NCI-H510A treated with DMSO at 0.1 percent for 48 hours (cell line): ENCODE measurements at regions not wholly inside any gene's neighbourhood (a gene's known extent, or its start where the extent isn't known, plus 50 kb on each side); places are given as distances from the start of the nearest gene placed in this dataset.

Source experiments
- DNase-seq: peaks from one replicate; lab custom pipeline; 2025; lab: John Stamatoyannopoulos, UW

GRCh38 chr2:14684516-14684915, 52.0 kb downstream of the LRATD1 start:
- no peak for DNase-seq

GRCh38 chr2:14690926-14691325, 58.4 kb downstream of the LRATD1 start:
- no peak for DNase-seq

- peak; percentile 41 for DNase-seq
These were observed 61.4 kb downstream of the LRATD1 start for GRCh38 chr2:14693874-14694273.

- DNase-seq = no peak
These were observed 68.2 kb downstream of the LRATD1 start for GRCh38 chr2:14700753-14701152.

DNA sequence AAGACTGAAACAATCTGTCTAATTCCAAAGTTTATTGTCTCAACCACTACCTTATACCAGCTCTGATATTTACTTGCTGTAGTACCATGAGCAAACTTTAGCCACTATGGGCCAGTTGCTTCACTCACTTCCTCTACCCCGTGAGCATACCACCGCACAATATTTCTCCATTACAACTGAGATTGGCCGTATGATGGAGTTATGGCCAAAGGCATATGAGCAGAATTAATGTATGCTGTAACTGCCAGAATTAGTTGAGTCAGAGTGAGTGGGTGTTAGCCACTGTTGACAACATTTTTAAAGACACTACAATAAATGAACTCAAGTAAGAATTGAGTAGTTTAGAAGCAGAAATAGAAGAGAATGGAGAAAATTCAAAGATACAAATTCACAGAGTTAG, 69.7 kb downstream of the LRATD1 start:
- DNase-seq = no peak

- no peak for DNase-seq
These were observed 73.7 kb downstream of the LRATD1 start for GRCh38 chr2:14706201-14706600.

- DNase-seq = no peak
These were observed 79.6 kb downstream of the LRATD1 start for GRCh38 chr2:14712111-14712510.

DNA sequence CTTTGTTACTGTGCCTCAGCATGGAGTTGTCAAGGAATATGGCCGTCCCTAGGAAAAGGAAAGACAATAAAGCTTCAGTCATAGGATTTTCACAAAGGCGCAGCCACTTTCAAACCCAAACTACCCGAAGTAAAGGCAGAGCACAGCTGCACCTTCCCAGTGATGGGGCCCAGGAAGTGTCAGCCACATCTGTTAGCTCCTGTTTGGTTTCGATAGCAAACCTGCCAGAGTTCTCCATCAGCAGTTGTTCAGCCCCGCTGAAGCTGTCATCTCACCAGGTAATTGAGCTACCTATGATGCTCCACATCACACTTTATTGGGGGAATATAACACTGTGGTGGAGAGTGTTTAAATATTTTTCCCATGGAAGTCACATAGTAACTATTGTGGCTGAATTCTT, 80.7 kb downstream of the LRATD1 start:
- DNase-seq = no peak

- DNase-seq = no peak
These were observed 83.1 kb downstream of the LRATD1 start for GRCh38 chr2:14715600-14715999.

- DNase-seq = no peak
These were observed 83.8 kb downstream of the LRATD1 start for GRCh38 chr2:14716319-14716718.

- DNase-seq = no peak
These were observed 84.6 kb downstream of the LRATD1 start for GRCh38 chr2:14717131-14717530.

GRCh38 chr2:14720319-14720718, 87.8 kb downstream of the LRATD1 start:
- no peak for DNase-seq

- no peak for DNase-seq
These were observed 88.2 kb downstream of the LRATD1 start for GRCh38 chr2:14720739-14721138.

- DNase-seq = no peak
These were observed 90.5 kb downstream of the LRATD1 start for GRCh38 chr2:14722904-14723570.

- no peak for DNase-seq
These were observed 91.2 kb downstream of the LRATD1 start for GRCh38 chr2:14723684-14724083.

DNA sequence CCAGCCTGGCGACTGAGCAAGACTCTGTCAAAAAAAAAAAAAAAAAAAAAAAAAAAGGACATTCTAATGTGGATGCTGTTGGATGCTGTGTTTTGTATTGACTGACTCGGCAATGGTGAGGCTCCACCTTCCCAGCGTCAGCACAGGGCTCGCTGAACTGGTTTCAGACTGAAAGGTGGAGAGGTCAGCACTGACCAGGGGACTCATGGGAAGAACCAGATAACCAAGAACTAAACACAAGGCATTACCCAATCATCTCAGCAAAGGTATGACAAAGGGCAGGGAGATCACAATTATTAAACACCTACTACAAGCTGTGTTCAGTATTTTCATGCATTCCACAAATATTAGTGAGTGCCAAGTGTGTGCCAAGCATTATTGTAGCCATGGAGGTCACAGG, 103.2 kb downstream of the LRATD1 start:
- DNase-seq = no peak

- no peak for DNase-seq
These were observed 104.7 kb downstream of the LRATD1 start for GRCh38 chr2:14737201-14737600.

DNA sequence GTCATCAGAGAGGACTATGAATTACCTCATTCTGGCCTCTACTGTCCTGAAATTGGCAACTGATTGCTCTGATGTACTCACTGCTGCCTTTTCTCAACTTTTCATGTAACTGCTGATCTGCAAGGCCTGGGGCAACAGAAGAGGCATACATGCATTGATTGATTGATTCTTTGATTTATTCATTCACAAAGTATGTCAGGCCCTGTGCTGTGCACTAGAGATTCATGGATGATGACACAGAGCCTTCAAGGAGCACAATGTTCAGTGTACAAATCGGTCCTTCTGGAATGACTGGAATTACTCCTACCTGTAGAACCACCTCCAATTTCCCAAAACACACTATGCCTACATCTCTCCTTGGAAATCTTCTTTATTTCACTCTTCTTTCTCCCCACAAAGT, 111.3 kb downstream of the LRATD1 start:
- no peak for DNase-seq

- DNase-seq = no peak
These were observed 113.0 kb downstream of the LRATD1 start for GRCh38 chr2:14745288-14746076.

DNA sequence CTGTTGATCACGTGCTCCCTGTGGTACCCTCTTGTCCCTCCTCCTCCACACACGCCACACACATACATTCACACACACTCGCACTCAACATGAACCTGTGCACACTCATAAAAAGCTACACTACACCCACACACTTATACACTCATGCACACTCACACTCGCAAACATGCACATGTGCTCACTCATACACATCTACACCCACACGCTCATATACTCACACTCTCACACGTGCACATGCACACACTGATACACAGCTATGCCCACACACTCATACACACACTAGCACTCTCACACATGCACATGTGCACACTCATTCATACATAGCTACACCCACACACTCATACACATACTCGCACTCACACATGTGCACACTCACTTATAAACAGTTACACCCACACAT, 113.6 kb downstream of the LRATD1 start:
- no peak for DNase-seq

DNA sequence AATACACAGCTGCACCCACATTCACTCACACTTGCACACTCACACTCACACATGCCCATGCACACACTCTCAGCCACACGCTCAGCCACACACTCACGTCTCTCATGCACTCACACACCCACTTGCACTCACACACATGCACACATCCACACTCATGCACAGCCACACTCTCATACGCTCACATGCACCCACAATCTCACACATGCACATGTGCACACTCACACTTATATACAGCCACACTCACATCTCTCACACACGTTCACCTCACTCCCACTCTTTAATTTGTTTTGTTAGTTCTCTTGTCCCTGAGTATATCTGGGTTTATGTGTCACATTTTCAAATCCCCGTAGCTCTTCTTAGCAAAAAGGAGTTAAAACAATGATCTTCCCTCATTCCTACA, 114.9 kb downstream of the LRATD1 start:
- no peak for DNase-seq

- no peak for DNase-seq
These were observed 117.4 kb downstream of the LRATD1 start for GRCh38 chr2:14749884-14750283.

- DNase-seq = no peak
These were observed 117.9 kb downstream of the LRATD1 start for GRCh38 chr2:14750433-14750832.

GRCh38 chr2:14751581-14751980, 119.1 kb downstream of the LRATD1 start:
- DNase-seq = peak; percentile 66
